ENCODE measurements at regions not wholly inside any gene's neighbourhood (a gene's known extent, or its start where the extent isn't known, plus 50 kb on each side); places are given as distances from the start of the nearest gene placed in this dataset.
"Not testable (repeated sequence)": the region's sequence is repeated elsewhere in the genome, so short reads cannot be mapped to it uniquely, and the experiment has no call there.

DNA sequence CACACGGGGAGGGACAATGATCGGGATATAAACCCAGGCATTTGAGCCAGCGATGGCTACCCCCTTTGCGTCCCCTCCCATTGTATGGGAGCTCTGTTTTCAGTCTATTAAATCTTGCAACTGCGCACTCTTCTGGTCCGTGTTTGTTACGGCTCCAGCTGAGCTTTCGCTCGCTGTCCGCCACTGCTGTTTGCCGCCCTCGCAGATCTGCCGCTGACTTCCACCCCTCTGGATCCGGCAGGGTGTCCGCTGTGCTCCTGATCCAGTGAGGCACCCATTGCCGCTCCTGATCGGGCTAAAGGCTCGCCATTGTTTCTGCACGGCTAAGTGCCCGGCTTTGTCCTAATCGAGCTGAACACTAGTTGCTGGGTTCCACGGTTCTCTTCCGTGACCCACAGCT lies 87.3 kb downstream of the ASB1 start:
- TF ChIP-seq, protein P1, sequence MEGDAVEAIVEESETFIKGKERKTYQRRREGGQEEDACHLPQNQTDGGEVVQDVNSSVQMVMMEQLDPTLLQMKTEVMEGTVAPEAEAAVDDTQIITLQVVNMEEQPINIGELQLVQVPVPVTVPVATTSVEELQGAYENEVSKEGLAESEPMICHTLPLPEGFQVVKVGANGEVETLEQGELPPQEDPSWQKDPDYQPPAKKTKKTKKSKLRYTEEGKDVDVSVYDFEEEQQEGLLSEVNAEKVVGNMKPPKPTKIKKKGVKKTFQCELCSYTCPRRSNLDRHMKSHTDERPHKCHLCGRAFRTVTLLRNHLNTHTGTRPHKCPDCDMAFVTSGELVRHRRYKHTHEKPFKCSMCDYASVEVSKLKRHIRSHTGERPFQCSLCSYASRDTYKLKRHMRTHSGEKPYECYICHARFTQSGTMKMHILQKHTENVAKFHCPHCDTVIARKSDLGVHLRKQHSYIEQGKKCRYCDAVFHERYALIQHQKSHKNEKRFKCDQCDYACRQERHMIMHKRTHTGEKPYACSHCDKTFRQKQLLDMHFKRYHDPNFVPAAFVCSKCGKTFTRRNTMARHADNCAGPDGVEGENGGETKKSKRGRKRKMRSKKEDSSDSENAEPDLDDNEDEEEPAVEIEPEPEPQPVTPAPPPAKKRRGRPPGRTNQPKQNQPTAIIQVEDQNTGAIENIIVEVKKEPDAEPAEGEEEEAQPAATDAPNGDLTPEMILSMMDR (IDR thresholded peaks at IDR 0.05): not testable (repeated sequence)
- TF ChIP-seq POLR2AphosphoS5 (IDR thresholded peaks at IDR 0.05): not testable (repeated sequence)

Data from gastroesophageal sphincter (tissue), 3 donors.